T-helper 1 cell (primary cell): ENCODE measurements at regions not wholly inside any gene's neighbourhood (a gene's known extent, or its start where the extent isn't known, plus 50 kb on each side); places are given as distances from the start of the nearest gene placed in this dataset.

Experiments
- DNase-seq, 5 donors: peaks; one replicate each; pipeline ENCODE4 v3.0.0-alpha.2; 2012 to 2020

GRCh38 chr2:120428748-120429147 lies 82.8 kb downstream of the INHBB start:
- no peak for DNase-seq

- DNase-seq, result no peak
Observed at GRCh38 chr2:120429586-120430500, 83.9 kb downstream of the INHBB start.

DNA sequence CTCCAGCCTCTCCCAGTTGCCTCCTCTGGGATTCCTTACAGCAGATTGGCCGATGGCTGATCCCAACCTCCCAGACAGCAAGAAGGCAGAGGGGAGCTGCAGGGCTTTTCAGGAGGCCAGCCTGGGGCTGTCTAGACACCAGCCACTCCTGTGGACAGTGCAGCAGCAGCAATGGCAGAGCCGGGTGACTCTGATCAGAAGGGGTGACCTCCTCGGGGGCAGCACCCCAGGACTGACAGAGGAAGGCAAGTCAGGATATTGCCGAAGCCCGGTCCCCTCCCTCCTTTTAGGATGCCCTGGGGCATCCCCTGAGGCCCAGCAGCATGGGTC lies 84.5 kb downstream of the INHBB start:
- no peak for DNase-seq

DNA sequence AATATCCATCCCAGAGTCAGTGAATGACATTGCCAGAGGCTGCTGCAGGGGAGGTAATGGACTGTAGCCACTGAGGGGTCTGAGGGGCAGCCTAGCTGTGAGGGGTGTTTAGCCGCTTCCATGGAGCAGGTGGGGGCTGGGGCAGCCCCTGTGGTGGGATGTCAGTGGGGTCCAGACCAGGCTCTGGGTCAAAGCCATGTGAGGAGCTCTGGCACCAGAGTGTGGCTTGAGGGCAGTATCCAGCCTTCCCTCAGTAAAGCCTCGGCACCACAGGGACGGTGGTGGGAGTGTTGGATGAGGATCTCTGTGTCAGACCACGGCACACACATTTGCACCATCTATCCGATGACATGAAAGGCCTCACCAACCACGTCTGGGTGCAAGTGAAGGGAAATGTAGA lies 85.0 kb downstream of the INHBB start:
- DNase-seq, result no peak

DNA sequence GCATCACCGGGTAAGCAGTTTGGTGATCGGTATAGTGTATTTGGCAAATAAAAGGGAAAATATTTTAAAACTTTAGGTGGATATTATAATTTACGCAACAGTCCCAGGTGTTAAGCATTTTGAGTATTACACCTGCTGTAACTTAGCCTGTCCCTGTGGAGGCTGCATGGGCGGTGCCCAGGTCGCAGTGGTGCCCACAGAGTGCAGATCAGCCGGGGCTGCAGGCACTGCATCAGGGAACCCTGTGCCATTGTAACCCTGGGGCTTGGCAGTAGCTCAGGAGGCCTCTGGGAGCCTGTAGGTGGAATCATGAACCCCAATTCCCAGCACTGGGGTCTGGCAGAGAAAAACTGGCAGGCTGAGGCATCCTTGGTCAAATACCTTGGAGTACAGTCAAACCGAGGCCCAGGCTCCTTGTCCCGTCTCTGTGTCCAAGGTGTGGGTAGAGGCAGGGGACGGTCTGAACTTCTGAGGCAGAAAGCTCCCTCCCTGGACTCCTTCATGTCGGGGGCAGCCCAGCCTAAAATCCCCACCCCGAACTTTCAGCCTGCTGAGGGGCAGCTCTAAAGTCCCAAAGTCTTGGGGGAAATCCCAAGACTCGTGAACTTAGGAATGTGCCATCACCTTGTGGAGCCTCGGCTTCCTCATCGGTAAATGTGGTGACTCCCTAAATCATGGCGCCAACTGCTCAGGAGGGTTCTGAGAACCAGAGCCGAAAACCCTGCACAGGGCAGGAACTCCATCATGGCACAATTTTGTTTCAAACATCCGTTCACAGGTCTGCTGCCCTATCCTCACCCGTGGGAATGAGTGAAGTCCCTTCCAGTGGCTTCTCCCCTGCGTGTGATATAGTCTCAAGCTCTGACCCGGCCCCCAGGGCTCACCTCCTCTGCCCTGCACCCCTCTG lies 85.7 kb downstream of the INHBB start:
- DNase-seq, result no peak

DNA sequence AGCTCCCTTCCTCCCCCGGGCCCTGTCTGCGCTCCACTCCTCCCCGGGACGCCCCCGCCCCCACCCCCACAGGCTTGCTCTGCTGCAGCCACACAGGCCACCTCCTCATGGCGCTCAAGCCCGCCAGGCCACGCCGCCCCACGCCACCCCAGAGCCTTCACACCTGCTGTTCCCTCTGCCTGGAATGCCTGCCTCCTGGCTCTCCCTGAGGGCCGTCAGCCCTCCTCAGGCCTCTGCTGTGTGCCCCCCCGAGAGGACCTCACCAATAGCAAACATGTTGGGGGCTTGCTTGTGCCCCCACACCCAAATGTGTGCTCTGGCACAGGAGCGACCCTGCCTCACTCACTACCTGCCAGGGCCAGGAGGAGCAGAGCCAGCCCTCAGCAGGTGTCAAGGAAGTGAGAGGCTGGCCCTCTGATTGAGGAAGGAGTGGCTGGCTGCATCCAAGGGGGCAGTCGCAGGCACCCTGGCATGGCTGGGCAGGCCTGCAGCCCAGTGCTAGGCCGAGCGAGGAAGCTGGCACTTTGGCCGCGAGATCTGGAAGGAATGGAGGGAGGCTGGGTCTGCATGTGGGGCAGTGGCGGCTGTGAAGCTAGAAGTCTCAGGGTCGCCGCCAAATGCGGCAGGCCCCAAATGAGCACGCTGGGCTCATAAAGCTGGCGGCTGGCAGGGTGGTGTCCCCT lies 86.5 kb downstream of the INHBB start:
- DNase-seq, result no peak

DNA sequence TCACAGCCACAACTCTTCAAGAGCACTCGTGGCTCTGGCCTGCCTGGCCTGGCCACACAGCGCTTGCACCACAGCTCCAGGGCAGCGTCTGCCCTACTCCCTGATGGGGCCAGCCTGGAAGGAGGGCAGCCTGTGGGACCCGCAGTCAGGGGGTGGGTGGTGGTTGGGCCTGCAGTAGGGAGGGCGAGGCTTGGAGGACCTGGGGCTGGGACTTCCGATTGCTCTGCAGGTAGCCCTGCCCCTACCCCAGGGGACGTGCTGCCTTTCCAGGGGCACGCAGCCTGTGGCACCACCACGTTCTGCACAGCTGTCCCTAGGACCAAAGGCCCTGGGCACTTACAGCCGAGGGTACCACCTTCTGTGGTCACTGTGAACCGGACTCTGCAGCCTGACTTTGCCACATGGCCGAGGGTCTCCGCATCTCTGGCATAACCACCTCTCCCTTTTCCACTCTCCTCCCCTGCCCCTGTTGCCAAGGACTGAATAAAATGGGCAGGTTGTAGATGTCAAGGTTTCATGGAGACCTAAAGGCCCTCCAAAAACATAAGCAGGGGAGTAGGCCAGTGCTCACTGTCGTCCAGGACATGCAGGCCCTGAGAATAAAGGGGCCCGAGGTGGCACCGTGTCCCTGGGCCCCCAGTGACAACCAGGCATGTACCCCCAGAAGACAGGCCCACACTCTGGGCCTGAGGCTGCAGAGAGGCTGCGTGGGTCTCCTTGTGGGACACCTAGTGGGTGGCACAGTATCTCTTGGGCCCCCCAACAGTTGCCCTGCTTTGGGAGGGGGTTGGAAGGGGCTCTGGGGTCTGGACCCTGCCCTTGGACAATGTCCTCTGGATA lies 87.3 kb downstream of the INHBB start:
- no peak for DNase-seq

DNA sequence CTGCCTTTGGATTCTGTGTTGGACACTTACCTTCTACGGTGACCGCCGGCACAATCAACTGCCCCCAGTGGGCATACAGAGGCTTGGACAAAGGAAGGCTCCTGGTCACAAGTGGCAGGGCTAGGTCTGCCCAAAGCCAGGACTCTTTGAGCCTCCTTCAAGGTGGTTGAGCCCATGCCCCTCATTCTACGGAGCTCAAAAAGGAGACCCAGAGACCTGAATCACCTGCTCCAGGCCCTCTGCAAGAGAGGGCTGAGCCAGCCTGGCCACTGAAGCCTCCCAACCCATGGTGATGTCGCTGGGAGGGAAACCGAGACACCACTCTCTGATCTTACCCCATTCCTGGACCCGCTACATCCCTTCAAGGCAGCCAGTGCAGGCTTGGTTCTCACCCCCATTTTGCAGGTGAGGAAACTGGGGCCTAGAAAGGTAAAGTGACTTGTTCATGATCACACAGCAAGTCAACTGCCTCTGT lies 87.9 kb downstream of the INHBB start:
- no peak for DNase-seq

GRCh38 chr2:120434492-120435308 lies 88.8 kb downstream of the INHBB start:
- no peak for DNase-seq

GRCh38 chr2:120435671-120436459 lies 89.9 kb downstream of the INHBB start:
- DNase-seq, result no peak

- no peak for DNase-seq
Observed at GRCh38 chr2:120436460-120436739, 90.5 kb downstream of the INHBB start.

- DNase-seq, result peak in 1 of 5 donors; percentile 17
Observed at GRCh38 chr2:120436885-120437603, 91.1 kb downstream of the INHBB start.

DNA sequence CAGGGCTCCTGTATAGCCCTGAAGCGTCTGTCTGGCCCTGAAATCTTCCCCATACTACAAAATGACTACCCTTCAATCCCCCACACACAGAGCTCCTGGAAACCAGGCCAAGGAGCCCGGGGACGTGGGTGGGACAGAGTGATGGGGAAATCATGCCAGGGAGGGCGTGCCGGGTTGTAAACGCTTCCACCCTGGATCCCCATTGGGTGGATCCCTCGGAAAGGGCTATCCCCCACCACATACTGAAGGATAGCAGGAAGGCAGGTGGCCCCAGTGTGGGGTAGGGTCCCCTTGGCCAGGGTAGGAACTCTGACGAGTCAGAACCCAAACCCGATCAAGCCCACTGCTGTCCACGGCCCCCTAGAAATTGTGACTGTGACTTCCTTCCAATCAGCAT lies 91.7 kb downstream of the INHBB start:
- no peak for DNase-seq

DNA sequence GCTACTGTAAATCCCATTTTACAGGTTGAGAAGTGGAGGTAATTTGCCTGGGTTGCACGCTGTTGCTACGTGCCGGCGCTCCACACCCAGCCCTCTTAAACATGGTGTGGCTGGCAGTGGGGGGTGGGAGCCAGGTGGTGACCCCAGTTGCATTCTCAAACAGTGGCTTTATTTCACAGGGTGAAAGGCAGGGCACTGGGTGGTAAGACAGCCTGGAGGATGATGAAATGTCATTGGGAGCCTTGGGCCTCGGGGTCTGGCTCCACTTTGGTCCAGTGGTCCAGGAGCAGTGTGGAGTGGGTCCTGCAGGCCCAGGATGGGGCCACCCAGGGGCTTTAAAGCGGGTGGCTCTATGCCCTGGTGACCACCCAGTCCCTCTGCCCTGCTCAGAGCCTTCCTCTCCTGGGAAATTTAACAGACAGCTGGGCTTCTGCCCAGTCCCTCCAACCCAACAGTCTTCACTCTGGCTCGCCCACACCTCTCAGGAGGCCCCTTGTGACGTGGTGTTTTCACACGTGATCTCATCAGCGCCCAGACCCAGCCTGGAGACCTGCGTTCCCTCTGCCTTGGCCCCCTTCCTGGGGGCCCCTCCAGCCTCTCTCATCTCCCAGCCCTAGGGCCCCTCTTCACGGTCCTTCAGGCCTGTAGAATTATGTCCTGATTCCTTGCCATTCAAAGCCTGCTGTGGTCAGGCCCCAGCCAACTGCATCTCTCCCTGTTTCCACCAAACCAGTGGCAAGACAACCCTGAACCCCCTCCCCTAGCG lies 92.5 kb downstream of the INHBB start:
- DNase-seq, result no peak

GRCh38 chr2:120439067-120439368 lies 93.1 kb downstream of the INHBB start:
- no peak for DNase-seq

DNA sequence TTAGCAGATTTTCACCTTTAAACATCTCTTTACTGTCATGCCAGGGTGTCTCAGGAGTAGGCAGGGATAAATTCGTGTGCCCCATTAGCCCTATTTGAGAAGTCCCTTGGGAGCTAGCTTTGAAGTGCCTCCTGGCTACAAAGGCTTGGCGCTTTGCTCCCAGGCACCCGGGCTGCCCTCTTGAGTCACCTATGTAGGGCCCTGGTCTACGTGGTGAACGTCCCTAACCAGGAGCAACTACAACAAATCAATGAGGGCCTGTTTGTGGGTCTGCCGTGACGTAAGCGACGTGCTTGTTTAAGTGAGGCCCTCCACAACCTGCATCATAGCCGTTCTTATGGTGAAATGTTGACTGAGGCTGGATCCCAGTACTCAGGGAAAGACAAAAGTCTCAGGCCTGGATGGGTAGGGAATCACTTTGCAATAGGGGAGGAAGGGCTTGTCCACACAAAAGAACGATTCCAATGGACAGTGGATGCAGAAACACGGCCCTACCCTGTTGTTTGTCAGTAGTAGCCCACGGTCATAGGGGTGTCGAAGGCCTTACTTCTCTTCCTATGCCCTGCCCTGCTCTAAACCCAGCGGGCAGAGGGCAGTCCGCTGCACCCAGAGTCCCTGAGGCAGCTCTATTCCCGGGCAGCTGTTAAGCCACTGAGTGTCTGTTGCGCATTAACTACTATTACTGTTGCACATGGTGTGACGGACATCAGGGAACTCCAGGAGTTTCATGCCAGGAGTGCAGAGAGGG lies 93.9 kb downstream of the INHBB start:
- DNase-seq, result no peak

DNA sequence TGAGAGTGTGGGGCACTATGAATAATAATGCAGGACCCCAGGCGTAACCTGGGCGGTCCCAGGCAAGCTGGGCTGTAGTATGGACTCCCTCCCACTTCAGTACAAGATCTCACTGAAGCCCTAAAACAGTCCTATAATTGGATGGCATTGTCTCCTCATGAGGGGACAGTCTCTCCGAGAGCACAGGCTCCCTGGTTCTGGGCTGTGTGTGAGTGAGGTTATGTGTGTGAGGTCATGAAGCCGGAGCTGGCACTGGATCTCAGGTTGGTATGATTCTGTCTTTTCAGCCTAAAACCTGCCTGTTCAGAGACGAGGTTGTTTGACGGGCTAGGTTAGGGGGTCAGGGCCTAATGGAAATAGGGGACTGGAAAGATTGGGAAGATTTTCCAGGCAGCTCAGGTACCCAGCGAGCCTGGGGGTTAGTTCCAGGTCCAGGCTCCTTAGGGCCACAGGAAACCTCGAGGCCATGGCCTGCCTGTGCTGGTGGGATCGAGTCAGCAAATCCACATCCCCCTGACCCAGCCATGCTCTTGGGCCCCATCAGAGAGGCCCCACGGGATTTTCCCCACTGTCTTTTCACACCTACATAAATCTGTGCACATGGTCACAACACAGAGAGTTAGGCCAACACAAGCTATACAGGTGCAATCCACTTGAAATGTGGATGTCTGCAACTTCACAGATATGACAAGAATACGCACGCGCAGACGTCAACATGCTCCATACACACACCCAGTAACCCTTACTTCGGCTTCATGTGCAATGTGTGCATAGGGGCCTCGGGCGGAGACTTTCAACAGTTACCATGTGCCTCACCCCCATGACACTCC lies 94.8 kb downstream of the INHBB start:
- DNase-seq, result no peak

DNA sequence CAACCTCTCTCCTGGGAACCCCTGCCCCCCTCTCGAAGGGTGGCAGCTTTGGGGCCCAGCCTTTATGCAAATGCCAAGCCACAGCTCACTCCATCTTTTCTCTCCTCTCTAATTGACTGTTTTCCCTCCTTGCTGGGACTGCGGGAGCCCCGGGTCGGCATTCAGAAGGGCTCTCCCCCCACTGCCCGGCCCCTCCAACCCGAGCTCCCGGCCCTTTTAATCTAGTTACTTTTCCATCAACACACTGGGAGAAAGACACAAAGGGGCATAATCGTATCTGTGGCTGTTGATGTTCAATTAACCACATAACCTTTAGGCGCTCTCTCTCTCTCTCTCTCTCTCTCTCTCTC lies 95.4 kb downstream of the INHBB start:
- DNase-seq, result no peak
